HCT116 (cell line): ENCODE measurements at regions not wholly inside any gene's neighbourhood (a gene's known extent, or its start where the extent isn't known, plus 50 kb on each side); places are given as distances from the start of the nearest gene placed in this dataset.

Experiments
- ATAC-seq: fragments of 200-7000 bp; cut with Tn5 transposase; 2 replicates; pipeline ENCODE4 v1.9.1; 2020; ENCODE audit warnings: mild to moderate bottlenecking, moderate library complexity
- BruUV-seq: library from RNA; stranded (reverse); fragments of 400-500 nt; replicated peaks from 2 replicates; lab custom pipeline; 2021; lab: Mats Ljungman, UMichigan
- CTCF ChIA-PET: fragments of 300-600 bp; sonication (Branson Sonifier 250); formaldehyde crosslinking; loops from one replicate; lab custom pipeline; 2021; ENCODE audit warnings: antibody characterized with exemption; lab: Charles Lee
- POLR2A ChIA-PET: fragments of 300-600, 350-600 bp; sonication (Branson Sonifier 250); formaldehyde crosslinking; loops from one replicate; lab custom pipeline; 2021; ENCODE audit warnings: antibody characterized with exemption; lab: Charles Lee
- RAD21 ChIA-PET, 2 experiments: fragments of 300-600 bp; sonication (Branson Sonifier 250); formaldehyde crosslinking; loops; one replicate each; lab custom pipeline; 2023; ENCODE audit warnings: low total read pairs in 2 of 2; ENCODE audit not compliant: uncharacterized antibody in 2 of 2, unreplicated experiment in 2 of 2, low non-redundant PET in 1 of 2; lab: Charles Lee
- DNase-seq: peaks from one replicate; pipeline ENCODE4 v3.0.0-alpha.2; 2010; ENCODE audit warnings: low read depth, low spot score
- H2AFZ ChIP-seq: fragments of 200-600 bp; shearing (Covaris generic), sonication (generic); 2 replicates; pipeline ENCODE4 v1.6.1; 2017; ENCODE audit warnings: low read depth, mixed run types, mixed read lengths, antibody characterized with exemption, low read length; ENCODE audit not compliant: poor library complexity, severe bottlenecking
- H3K27ac ChIP-seq: 2 replicates; pipeline ENCODE4 v1.5.1; 2012; ENCODE audit warnings: low read depth, low read length
- H3K27me3 ChIP-seq: fragments of 200-600 bp; sonication (generic); 2 replicates; pipeline ENCODE4 v1.6.1; 2016; ENCODE audit warnings: mixed run types, low read length, mixed read lengths; ENCODE audit not compliant: insufficient read depth
- H3K36me3 ChIP-seq, 2 experiments: fragments of 200-500 bp in 1 of 2; fragments of 200-600 bp in 1 of 2; sonication (Bioruptor generic) in 1 of 2; sonication (generic) in 1 of 2; 2 replicates each; pipeline versions ENCODE4 v1.5.1 to v1.6.1; 2014 to 2016; ENCODE audit warnings: low read length in 2 of 2, inconsistent platforms in 1 of 2, mixed read lengths in 1 of 2, mixed run types in 1 of 2; ENCODE audit not compliant: insufficient read depth in 2 of 2, control insufficient read depth in 1 of 2
- H3K4me1 ChIP-seq, 2 experiments: fragments of 200-600 bp in 1 of 2; sonication (generic) in 1 of 2; 2 replicates each; pipeline versions ENCODE4 v1.5.1 to v1.6.1; 2012 to 2017; ENCODE audit warnings: low read length in 2 of 2, inconsistent platforms in 1 of 2, mild to moderate bottlenecking in 1 of 2, mixed read lengths in 1 of 2, mixed run types in 1 of 2, moderate library complexity in 1 of 2; ENCODE audit not compliant: insufficient read depth in 2 of 2, control insufficient read depth in 1 of 2
- H3K4me2 ChIP-seq: fragments of 200-600 bp; sonication (generic); 2 replicates; pipeline ENCODE4 v1.6.1; 2017; ENCODE audit warnings: mixed run types, low read length, mixed read lengths
- H3K4me3 ChIP-seq, 2 experiments: fragments of 200-600 bp in 1 of 2; sonication (generic) in 1 of 2; replicated peaks in 1 of 2; 2 replicates each; pipeline ENCODE4 v1.5.1; 2011 to 2016; ENCODE audit warnings: low read length in 2 of 2, control low read depth in 1 of 2, low read depth in 1 of 2, mild to moderate bottlenecking in 1 of 2, mixed read lengths in 1 of 2, mixed run types in 1 of 2
- H3K79me2 ChIP-seq: fragments of 200-600 bp; sonication (generic); 2 replicates; pipeline ENCODE4 v1.6.1; 2017; ENCODE audit warnings: mild to moderate bottlenecking, mixed run types, low read length, moderate library complexity, mixed read lengths; ENCODE audit not compliant: insufficient read depth
- H3K9ac ChIP-seq: fragments of 200-600 bp; sonication (generic); 2 replicates; pipeline ENCODE4 v1.6.1; 2016; ENCODE audit warnings: low read length, mixed read lengths
- H3K9me2 ChIP-seq: fragments of 200-600 bp; sonication (generic), shearing (Covaris generic); 2 replicates; pipeline ENCODE4 v1.6.1; 2017; ENCODE audit warnings: mixed run types, mild to moderate bottlenecking, moderate library complexity; ENCODE audit not compliant: insufficient read depth
- H3K9me3 ChIP-seq, 2 experiments: fragments of 200-500 bp in 1 of 2; fragments of 200-600 bp in 1 of 2; sonication (Bioruptor generic) in 1 of 2; sonication (generic) in 1 of 2; 2 replicates each; pipeline ENCODE4 v1.6.1; 2014 to 2017; ENCODE audit warnings: low read length in 2 of 2, mixed read lengths in 2 of 2, inconsistent platforms in 1 of 2, low read depth in 1 of 2, mild to moderate bottlenecking in 1 of 2, mixed run types in 1 of 2, moderate library complexity in 1 of 2; ENCODE audit not compliant: control insufficient read depth in 1 of 2, insufficient read depth in 1 of 2
- H4K20me1 ChIP-seq: fragments of 200-600 bp; sonication (generic), shearing (Covaris generic); 2 replicates; pipeline ENCODE4 v1.6.1; 2017; ENCODE audit warnings: mixed run types, mild to moderate bottlenecking, moderate library complexity; ENCODE audit not compliant: insufficient read depth
- ATF3 ChIP-seq: IDR thresholded peaks from 2 replicates; pipeline ENCODE4 v1.6.1; 2012
- CEBPB ChIP-seq: IDR thresholded peaks from 2 replicates; pipeline ENCODE4 v1.6.1; 2012; ENCODE audit warnings: low read depth
- ELF1 ChIP-seq: IDR thresholded peaks from 2 replicates; pipeline ENCODE4 v1.6.1; 2012; ENCODE audit warnings: low read depth, borderline replicate concordance
- EZH2 ChIP-seq: fragments of 200-600 bp; sonication (generic); IDR thresholded peaks from 2 replicates; pipeline ENCODE4 v1.6.1; 2017; ENCODE audit warnings: antibody characterized with exemption, mixed run types
- EZH2phosphoT487 ChIP-seq: fragments of 200-600 bp; IDR thresholded peaks from 2 replicates; pipeline ENCODE4 v1.6.1; 2018; ENCODE audit warnings: antibody characterized with exemption, borderline replicate concordance
- FOSL1 ChIP-seq: IDR thresholded peaks from 2 replicates; pipeline ENCODE4 v1.6.1; 2012; ENCODE audit warnings: low read depth
- JUND ChIP-seq: IDR thresholded peaks from 2 replicates; pipeline ENCODE4 v1.6.1; 2012
- MAX ChIP-seq: IDR thresholded peaks from 2 replicates; pipeline ENCODE4 v1.6.1; 2012
- POLR2A ChIP-seq: IDR thresholded peaks from 2 replicates; pipeline ENCODE4 v1.7.0; 2011; ENCODE audit warnings: borderline replicate concordance; ENCODE audit not compliant: insufficient read depth, insufficient read length; ENCODE audit errors: extremely low read depth
- RAD21 ChIP-seq: IDR thresholded peaks from 2 replicates; pipeline ENCODE4 v1.6.1; 2012; ENCODE audit warnings: low read depth, mild to moderate bottlenecking
- ZNF274 ChIP-seq: fragments of 200-500 bp; sonication (Bioruptor generic); IDR thresholded peaks from 2 replicates; pipeline ENCODE4 v1.6.1; 2014; ENCODE audit warnings: mild to moderate bottlenecking, low read depth, low read length, inconsistent platforms
- intact Hi-C: fragments of 100-400 bp; cut with micrococcal nuclease; formaldehyde crosslinking; loops from 2 replicates; pipeline ENCODE4 v1.10.0; 2022
- TF ChIP-seq, protein P1 (sequence below): IDR thresholded peaks from 2 replicates; pipeline ENCODE4 v1.6.1; 2011; ENCODE audit warnings: mild to moderate bottlenecking, low read length, moderate library complexity; ENCODE audit not compliant: insufficient replicate concordance; ENCODE audit errors: extremely low read depth
- TF ChIP-seq, protein P2 (sequence below), 3 experiments: fragments of 200-600 bp in 1 of 3; sonication (generic) in 1 of 3; IDR thresholded peaks in 2 of 3; conservative IDR thresholded peaks in 1 of 3; 2 replicates each; pipeline ENCODE4 v1.5.1; 2012 to 2017; ENCODE audit warnings: low read depth in 2 of 3, low read length in 2 of 3, antibody characterized with exemption in 1 of 3, borderline replicate concordance in 1 of 3, control low read depth in 1 of 3, mild to moderate bottlenecking in 1 of 3, mixed read lengths in 1 of 3, mixed run types in 1 of 3, moderate library complexity in 1 of 3; ENCODE audit not compliant: insufficient read depth in 1 of 3

DNA sequence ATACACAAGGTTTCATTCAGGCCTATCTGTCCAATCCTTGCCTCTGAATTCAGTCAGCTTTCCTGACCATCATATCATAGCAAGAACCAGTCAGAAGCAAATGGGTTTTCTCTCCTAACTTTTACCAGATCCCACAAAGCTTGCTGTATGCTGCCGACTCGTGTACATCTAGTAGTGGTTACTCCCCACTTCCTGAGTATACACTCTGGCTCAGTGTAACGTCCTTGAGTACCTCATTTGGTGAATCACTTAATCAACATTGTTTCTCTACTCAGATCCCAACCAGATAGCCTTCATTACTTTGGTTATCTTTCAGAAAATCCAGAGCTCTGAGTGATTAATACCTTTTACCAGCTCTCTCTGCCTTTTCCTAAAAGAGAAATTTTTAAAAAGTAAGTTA is 728.2 kb downstream of the GALC start (continued):
- TF ChIP-seq MAX (no peak), JUND (no peak)

- ChIA-PET RAD21 (no interaction called here), POLR2A (no interaction called here), CTCF (no interaction called here)
- H3K27ac ChIP-seq: no peak overlapping the region
- no peak overlapping the region for H3K4me2 ChIP-seq
- H3K9me3 ChIP-seq: peaks cover 0 to 36% of the 10 kb centered on the region in 2 experiments; a peak in 2 of 4 replicates
- H4K20me1 ChIP-seq: no peaks in the 10 kb centered on the region
- H3K9ac ChIP-seq: no peak overlapping the region
- 0 out of 2 replicates have a peak, but pooled peaks have one; percentile 12 for TF ChIP-seq ZNF274
- TF ChIP-seq ATF3: no peak
- TF ChIP-seq, all 23 proteins: peak for 1
- Histone ChIP-seq H3K4me1 (no peaks in the 10 kb centered on the region), H2AFZ (no peak overlapping the region), H3K36me3 (no peaks in the 10 kb centered on the region), H3K79me2 (no peaks in the 10 kb centered on the region), H3K9me2 (no peaks in the 10 kb centered on the region), H3K27me3 (no peaks in the 10 kb centered on the region), H3K4me3 (no peak overlapping the region)
- no peak for DNase-seq
- intact Hi-C loops: no loop called here
- ATAC-seq: no peak
- BruUV-seq: no TSS peak
Measured at GRCh38 chr14:87264272-87264785, 728.7 kb downstream of the GALC start.

- ChIA-PET CTCF (no interaction called here), POLR2A (no interaction called here), RAD21 (no interaction called here)
- no peak overlapping the region for H3K4me2 ChIP-seq
- H2AFZ ChIP-seq: no peak overlapping the region
- no peaks in the 10 kb centered on the region for H3K9me2 ChIP-seq
- no peaks in the 10 kb centered on the region for H3K27me3 ChIP-seq
- H3K9me3 ChIP-seq: peaks cover 0 to 31% of the 10 kb centered on the region in 2 experiments; a peak in 2 of 4 replicates
- BruUV-seq: no TSS peak
- DNase-seq (no peak), ATAC-seq (no peak)
- no peak overlapping the region for H3K4me3 ChIP-seq
- no peaks in the 10 kb centered on the region for H3K79me2 ChIP-seq
- H3K9ac ChIP-seq: no peak overlapping the region
- no peaks in the 10 kb centered on the region for H3K36me3 ChIP-seq
- H3K4me1 ChIP-seq: no peaks in the 10 kb centered on the region
- no peaks in the 10 kb centered on the region for H4K20me1 ChIP-seq
- intact Hi-C loops: no loop called here
- H3K27ac ChIP-seq: no peak overlapping the region
- TF ChIP-seq EZH2 (no peak), ELF1 (no peak), FOSL1 (no peak), ATF3 (no peak), JUND (no peak), POLR2A (no peak), RAD21 (no peak), CEBPB (no peak), EZH2phosphoT487 (no peak), MAX (no peak), ZNF274 (no peak)
- TF ChIP-seq, protein P1, sequence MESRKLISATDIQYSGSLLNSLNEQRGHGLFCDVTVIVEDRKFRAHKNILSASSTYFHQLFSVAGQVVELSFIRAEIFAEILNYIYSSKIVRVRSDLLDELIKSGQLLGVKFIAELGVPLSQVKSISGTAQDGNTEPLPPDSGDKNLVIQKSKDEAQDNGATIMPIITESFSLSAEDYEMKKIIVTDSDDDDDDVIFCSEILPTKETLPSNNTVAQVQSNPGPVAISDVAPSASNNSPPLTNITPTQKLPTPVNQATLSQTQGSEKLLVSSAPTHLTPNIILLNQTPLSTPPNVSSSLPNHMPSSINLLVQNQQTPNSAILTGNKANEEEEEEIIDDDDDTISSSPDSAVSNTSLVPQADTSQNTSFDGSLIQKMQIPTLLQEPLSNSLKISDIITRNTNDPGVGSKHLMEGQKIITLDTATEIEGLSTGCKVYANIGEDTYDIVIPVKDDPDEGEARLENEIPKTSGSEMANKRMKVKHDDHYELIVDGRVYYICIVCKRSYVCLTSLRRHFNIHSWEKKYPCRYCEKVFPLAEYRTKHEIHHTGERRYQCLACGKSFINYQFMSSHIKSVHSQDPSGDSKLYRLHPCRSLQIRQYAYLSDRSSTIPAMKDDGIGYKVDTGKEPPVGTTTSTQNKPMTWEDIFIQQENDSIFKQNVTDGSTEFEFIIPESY: no peak
- TF ChIP-seq, protein P2, sequence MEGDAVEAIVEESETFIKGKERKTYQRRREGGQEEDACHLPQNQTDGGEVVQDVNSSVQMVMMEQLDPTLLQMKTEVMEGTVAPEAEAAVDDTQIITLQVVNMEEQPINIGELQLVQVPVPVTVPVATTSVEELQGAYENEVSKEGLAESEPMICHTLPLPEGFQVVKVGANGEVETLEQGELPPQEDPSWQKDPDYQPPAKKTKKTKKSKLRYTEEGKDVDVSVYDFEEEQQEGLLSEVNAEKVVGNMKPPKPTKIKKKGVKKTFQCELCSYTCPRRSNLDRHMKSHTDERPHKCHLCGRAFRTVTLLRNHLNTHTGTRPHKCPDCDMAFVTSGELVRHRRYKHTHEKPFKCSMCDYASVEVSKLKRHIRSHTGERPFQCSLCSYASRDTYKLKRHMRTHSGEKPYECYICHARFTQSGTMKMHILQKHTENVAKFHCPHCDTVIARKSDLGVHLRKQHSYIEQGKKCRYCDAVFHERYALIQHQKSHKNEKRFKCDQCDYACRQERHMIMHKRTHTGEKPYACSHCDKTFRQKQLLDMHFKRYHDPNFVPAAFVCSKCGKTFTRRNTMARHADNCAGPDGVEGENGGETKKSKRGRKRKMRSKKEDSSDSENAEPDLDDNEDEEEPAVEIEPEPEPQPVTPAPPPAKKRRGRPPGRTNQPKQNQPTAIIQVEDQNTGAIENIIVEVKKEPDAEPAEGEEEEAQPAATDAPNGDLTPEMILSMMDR (IDR thresholded peaks at IDR 0.05 in 2 of 3, conservative IDR thresholded peaks at IDR 0.05 in 1 of 3; ENCODE audit: borderline replicate concordance in 1 of 3, insufficient read depth in 1 of 3, low read depth in 2 of 3, low read length in 2 of 3): no peak
Measured at GRCh38 chr14:87261621-87262020, 731.4 kb downstream of the GALC start.
